Mesendoderm (in vitro differentiated cells): ENCODE measurements at regions not wholly inside any gene's neighbourhood (a gene's known extent, or its start where the extent isn't known, plus 50 kb on each side); places are given as distances from the start of the nearest gene placed in this dataset.

ENCODE experiments used
- DNase-seq: peaks from one replicate; pipeline ENCODE4 v3.0.0; 2013
- H2AK5ac ChIP-seq: 2 replicates; pipeline ENCODE4 v1.6.1; 2013; ENCODE audit warnings: low read length, inconsistent platforms
- H2BK120ac ChIP-seq: 2 replicates; pipeline ENCODE4 v1.6.1; 2013; ENCODE audit warnings: low read depth, mild to moderate bottlenecking, low read length, moderate library complexity, mixed read lengths
- H2BK15ac ChIP-seq: replicated peaks from 2 replicates; pipeline ENCODE4 v1.6.1; 2013; ENCODE audit warnings: low read depth, mild to moderate bottlenecking, moderate library complexity
- H2BK5ac ChIP-seq: 2 replicates; pipeline ENCODE4 v1.6.1; 2013; ENCODE audit warnings: low read length, inconsistent platforms
- H3K18ac ChIP-seq: 2 replicates; pipeline ENCODE4 v1.6.1; 2013; ENCODE audit warnings: mild to moderate bottlenecking, low read length, mixed read lengths
- H3K23ac ChIP-seq: one replicate; pipeline ENCODE4 v1.6.1; 2013; ENCODE audit warnings: low read length
- H3K27ac ChIP-seq: 2 replicates; pipeline ENCODE4 v1.5.1; 2013; ENCODE audit warnings: low read depth, mild to moderate bottlenecking, inconsistent platforms, low read length, moderate library complexity
- H3K27me3 ChIP-seq: 2 replicates; pipeline ENCODE4 v1.6.1; 2013; ENCODE audit warnings: low read length, control low read depth, mild to moderate bottlenecking, inconsistent platforms; ENCODE audit not compliant: insufficient read depth, poor library complexity
- H3K36me3 ChIP-seq: 2 replicates; pipeline ENCODE4 v1.6.1; 2013; ENCODE audit warnings: low read length, inconsistent platforms; ENCODE audit not compliant: control insufficient read depth, insufficient read depth
- H3K4ac ChIP-seq: one replicate; pipeline ENCODE4 v1.6.1; 2013; ENCODE audit warnings: low read depth, mild to moderate bottlenecking, low read length, moderate library complexity
- H3K4me1 ChIP-seq: 2 replicates; pipeline ENCODE4 v1.6.1; 2013; ENCODE audit warnings: low read depth, low read length, inconsistent platforms; ENCODE audit not compliant: control insufficient read depth
- H3K4me2 ChIP-seq: 2 replicates; pipeline ENCODE4 v1.6.1; 2013; ENCODE audit warnings: low read length
- H3K4me3 ChIP-seq: 2 replicates; pipeline ENCODE4 v1.5.1; 2013; ENCODE audit warnings: mild to moderate bottlenecking, low read length
- H3K56ac ChIP-seq: one replicate; pipeline ENCODE4 v1.6.1; 2013; ENCODE audit warnings: low read length
- H3K79me1 ChIP-seq: 2 replicates; pipeline ENCODE4 v1.6.1; 2013; ENCODE audit warnings: low read length, inconsistent platforms
- H3K79me2 ChIP-seq: 2 replicates; pipeline ENCODE4 v1.6.1; 2013; ENCODE audit warnings: mild to moderate bottlenecking, low read length; ENCODE audit not compliant: control insufficient read depth, insufficient read depth
- H3K9ac ChIP-seq: 2 replicates; pipeline ENCODE4 v1.6.1; 2013; ENCODE audit warnings: low read length, inconsistent platforms
- H4K5ac ChIP-seq: one replicate; pipeline ENCODE4 v1.6.1; 2013; ENCODE audit warnings: low read length
- H4K8ac ChIP-seq: one replicate; pipeline ENCODE4 v1.6.1; 2013; ENCODE audit warnings: low read depth, mild to moderate bottlenecking, control low read depth, low read length, moderate library complexity
- WGBS: extraction: QIAGEN DNeasy Blood & Tissue Kit; methylation state at CpG from one replicate; pipeline ENCODE4 v1.1.7; 2013; ENCODE audit warnings: low lambda C conversion rate, missing lambda C conversion rate; ENCODE audit not compliant: insufficient coverage; ENCODE audit errors: extremely low coverage; 5-methylcytosine and 5-hydroxymethylcytosine counted together

DNA sequence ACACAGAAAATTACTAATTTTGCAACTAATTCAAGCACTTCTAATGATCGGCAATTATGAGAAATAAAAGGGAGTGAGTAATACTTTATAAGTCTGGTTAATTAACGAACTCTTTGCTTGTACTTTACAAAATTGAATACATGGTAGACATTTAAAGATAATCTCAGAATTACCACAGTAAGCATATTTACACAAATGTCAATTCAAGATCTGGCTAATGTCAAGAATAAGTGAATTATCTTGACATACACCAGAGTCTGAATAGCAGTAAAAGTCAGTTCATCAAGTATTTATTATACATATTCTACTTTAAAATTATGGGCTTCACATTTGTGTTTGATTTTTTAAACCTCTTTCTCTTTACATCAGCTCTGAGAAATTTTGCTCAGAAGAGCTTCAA, 643.4 kb downstream of the OLFM4 start:
- DNase-seq, result no peak
- Histone ChIP-seq H3K56ac (no peak overlapping the region), H3K79me1 (no peaks in the 10 kb centered on the region), H3K23ac (no peak overlapping the region), H4K5ac (no peak overlapping the region), H3K27me3 (no peaks in the 10 kb centered on the region), H3K9ac (no peak overlapping the region), H3K4me1 (no peaks in the 10 kb centered on the region), H3K4ac (no peak overlapping the region), H4K8ac (no peak overlapping the region), H3K79me2 (no peaks in the 10 kb centered on the region), H2BK120ac (no peak overlapping the region), H2AK5ac (no peak overlapping the region), H2BK15ac (no peak overlapping the region), H3K4me3 (no peak overlapping the region), H2BK5ac (no peak overlapping the region), H3K4me2 (no peak overlapping the region), H3K36me3 (no peaks in the 10 kb centered on the region), H3K18ac (no peak overlapping the region), H3K27ac (no peak overlapping the region)
- whole genome bisulfite sequencing, result no CpG with 5 or more reads among the region's 2 CpGs

DNA sequence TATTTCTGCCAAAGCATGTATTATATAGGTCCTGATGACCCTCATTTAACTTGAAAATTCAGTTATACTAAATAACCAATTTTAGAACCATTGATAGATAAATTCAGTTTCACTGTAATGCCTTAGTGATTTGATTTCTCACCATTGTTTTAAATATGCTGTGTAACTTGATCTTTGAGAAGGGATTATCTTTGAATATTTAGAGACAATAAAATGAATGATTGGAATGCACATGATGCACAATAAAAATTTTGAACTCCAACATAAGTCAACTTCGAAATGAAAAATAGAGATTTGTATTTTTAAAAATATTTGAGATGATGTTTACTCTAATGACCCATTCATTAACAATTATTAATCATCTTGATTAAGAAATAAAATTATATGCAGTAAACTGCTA, 654.5 kb downstream of the OLFM4 start:
- Histone ChIP-seq H3K79me1 (no peaks in the 10 kb centered on the region), H3K27me3 (no peaks in the 10 kb centered on the region), H3K4me1 (no peaks in the 10 kb centered on the region), H2BK5ac (no peak overlapping the region), H3K4ac (no peak overlapping the region), H3K36me3 (no peaks in the 10 kb centered on the region), H3K27ac (no peak overlapping the region), H3K18ac (no peak overlapping the region), H3K23ac (no peak overlapping the region), H3K4me3 (no peak overlapping the region), H2AK5ac (no peak overlapping the region), H2BK120ac (no peak overlapping the region), H3K56ac (no peak overlapping the region), H2BK15ac (no peak overlapping the region), H3K79me2 (no peaks in the 10 kb centered on the region), H4K5ac (no peak overlapping the region), H3K4me2 (no peak overlapping the region), H4K8ac (no peak overlapping the region), H3K9ac (no peak overlapping the region)
- DNase-seq, result no peak
- no CpG with 5 or more reads among the region's 1 CpG for WGBS

DNA sequence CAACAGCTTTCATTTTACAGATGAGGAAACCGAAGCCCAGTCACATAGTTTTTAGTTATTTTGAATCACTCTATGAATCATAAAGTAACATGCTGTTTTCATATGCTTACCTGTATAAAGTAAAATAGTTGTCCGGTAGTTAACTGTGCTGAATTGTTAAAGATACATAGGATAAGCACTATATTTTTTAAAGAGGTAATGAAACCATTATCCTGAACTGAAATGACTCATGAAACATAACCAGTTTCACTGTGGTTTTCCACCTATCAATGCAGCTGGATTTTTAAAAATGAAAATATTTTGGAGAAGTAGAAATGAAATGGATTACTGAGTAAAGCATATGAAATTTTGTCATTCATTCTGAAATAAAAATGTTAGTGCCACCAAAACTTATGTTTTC, 655.0 kb downstream of the OLFM4 start:
- Histone ChIP-seq H2BK15ac (no peak overlapping the region), H3K4ac (no peak overlapping the region), H3K56ac (no peak overlapping the region), H3K4me2 (no peak overlapping the region), H3K4me1 (no peaks in the 10 kb centered on the region), H3K27me3 (no peaks in the 10 kb centered on the region), H2BK120ac (no peak overlapping the region), H3K9ac (no peak overlapping the region), H3K79me2 (no peaks in the 10 kb centered on the region), H2BK5ac (no peak overlapping the region), H3K79me1 (no peaks in the 10 kb centered on the region), H3K18ac (no peak overlapping the region), H3K36me3 (no peaks in the 10 kb centered on the region), H4K8ac (no peak overlapping the region), H3K23ac (no peak overlapping the region), H3K27ac (no peak overlapping the region), H4K5ac (no peak overlapping the region), H2AK5ac (no peak overlapping the region), H3K4me3 (no peak overlapping the region)
- no peak for DNase-seq
- WGBS, result no CpG with 5 or more reads among the region's 2 CpGs

DNA sequence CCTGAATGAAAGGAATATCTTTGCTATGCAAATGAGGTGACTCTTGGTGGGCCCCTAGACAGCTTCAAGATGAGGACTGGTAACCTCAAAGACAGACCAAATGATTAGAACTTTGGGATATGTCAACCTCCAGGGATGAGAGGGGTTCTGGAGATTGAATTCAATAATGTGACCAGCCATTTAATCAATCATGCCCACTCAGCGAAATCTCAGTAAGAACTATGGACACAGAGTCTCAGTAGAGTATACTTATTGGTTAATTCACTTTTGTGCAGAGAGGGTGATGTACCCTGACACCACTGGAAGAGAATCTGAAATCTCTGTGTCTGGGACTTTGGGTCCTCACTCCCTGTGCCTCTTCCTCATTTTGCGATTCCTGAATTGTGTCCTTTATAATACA, 662.8 kb downstream of the OLFM4 start:
- no peak overlapping the region for H3K4ac ChIP-seq
- no peak overlapping the region for H2BK5ac ChIP-seq
- no peaks in the 10 kb centered on the region for H3K79me2 ChIP-seq
- H3K79me1 ChIP-seq, result no peaks in the 10 kb centered on the region
- no peak overlapping the region for H3K23ac ChIP-seq
- WGBS, result no CpG with 5 or more reads among the region's 2 CpGs
- H3K27ac ChIP-seq, result no peak overlapping the region
- peak overlapping the region; percentile 28 for H3K18ac ChIP-seq
- no peaks in the 10 kb centered on the region for H3K36me3 ChIP-seq
- H2BK15ac ChIP-seq, result no peak overlapping the region
- peak; percentile 1 for DNase-seq
- H3K27me3 ChIP-seq, result no peaks in the 10 kb centered on the region
- no peak overlapping the region for H2BK120ac ChIP-seq
- no peak overlapping the region for H4K8ac ChIP-seq
- no peak overlapping the region for H3K4me2 ChIP-seq
- no peak overlapping the region for H4K5ac ChIP-seq
- H3K4me3 ChIP-seq, result no peak overlapping the region
- H3K9ac ChIP-seq, result no peak overlapping the region
- no peak overlapping the region for H3K56ac ChIP-seq
- no peaks in the 10 kb centered on the region for H3K4me1 ChIP-seq
- H2AK5ac ChIP-seq, result no peak overlapping the region

DNA sequence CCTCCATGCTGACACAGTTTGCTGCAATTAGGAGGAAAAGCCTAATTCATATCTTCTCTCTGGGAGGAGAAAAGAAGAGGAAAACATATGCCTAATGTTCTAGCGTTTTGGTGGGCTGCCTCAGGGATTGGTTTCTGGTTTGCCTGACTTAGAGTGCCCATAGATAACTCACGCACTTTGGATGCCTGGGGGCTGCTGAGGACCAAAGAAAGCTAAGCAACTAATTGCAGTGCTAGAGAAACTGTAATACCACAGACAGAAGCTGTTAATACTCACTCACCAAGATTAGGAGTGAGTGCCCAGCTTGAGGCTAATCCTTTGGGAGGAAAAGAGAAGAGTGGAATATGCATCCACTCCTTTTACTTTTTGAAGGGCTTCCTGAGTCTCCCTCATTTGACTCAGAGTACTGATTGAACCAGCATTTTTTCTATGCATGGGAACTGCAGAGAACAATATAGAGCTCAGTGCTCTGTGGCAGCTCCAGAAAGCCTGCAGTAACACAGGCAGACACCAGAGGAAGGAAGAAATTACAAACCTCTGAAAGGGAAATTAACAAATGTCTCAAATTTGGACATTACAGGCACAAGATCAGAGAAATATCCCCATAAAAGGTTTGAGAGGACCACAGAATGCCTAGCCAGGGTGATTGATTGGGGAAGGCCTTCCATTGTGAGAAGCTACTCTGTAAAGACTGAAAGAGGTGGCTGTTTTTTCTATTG, 666.4 kb downstream of the OLFM4 start:
- peak; percentile 44 for DNase-seq
- H3K18ac ChIP-seq, result no peak overlapping the region
- H3K27ac ChIP-seq, result no peak overlapping the region

More for the DNA sequence above, 666.4 kb downstream of the OLFM4 start:
- H4K8ac ChIP-seq, result no peak overlapping the region
- no peaks in the 10 kb centered on the region for H3K36me3 ChIP-seq
- no peak overlapping the region for H2AK5ac ChIP-seq
- H4K5ac ChIP-seq, result no peak overlapping the region
- H2BK15ac ChIP-seq, result no peak overlapping the region
- no peaks in the 10 kb centered on the region for H3K27me3 ChIP-seq
- H3K4me1 ChIP-seq, result no peaks in the 10 kb centered on the region
- no peak overlapping the region for H2BK5ac ChIP-seq
- H3K79me2 ChIP-seq, result no peaks in the 10 kb centered on the region
- H3K56ac ChIP-seq, result no peak overlapping the region
- no CpG with 5 or more reads among the region's 2 CpGs for WGBS
- no peaks in the 10 kb centered on the region for H3K79me1 ChIP-seq
- no peak overlapping the region for H3K4ac ChIP-seq
- no peak overlapping the region for H3K23ac ChIP-seq
- no peak overlapping the region for H3K4me3 ChIP-seq
- H3K9ac ChIP-seq, result no peak overlapping the region
- H3K4me2 ChIP-seq, result no peak overlapping the region
- H2BK120ac ChIP-seq, result no peak overlapping the region
